Endothelial cell of umbilical vein (primary cell): ENCODE measurements at regions not wholly inside any gene's neighbourhood (a gene's known extent, or its start where the extent isn't known, plus 50 kb on each side); places are given as distances from the start of the nearest gene placed in this dataset.

Experiments
- BruUV-seq: library from RNA; stranded (reverse); fragments of 400-500 nt; replicated peaks from 2 replicates; lab custom pipeline; 2021; lab: Mats Ljungman, UMichigan
- CTCF ChIA-PET: fragments of 300-600, 350-600 bp; sonication (Branson Sonifier 250); formaldehyde crosslinking; loops from one replicate; lab custom pipeline; 2021; ENCODE audit warnings: antibody characterized with exemption, inconsistent platforms; lab: Charles Lee
- POLR2A ChIA-PET: fragments of 300-600, 350-600 bp; sonication (Branson Sonifier 250); formaldehyde crosslinking; loops from one replicate; lab custom pipeline; 2021; ENCODE audit warnings: antibody characterized with exemption, inconsistent platforms; lab: Charles Lee
- DNase-seq: peaks from one replicate; pipeline ENCODE4 v3.0.0-alpha.2; 2011; ENCODE audit warnings: low read depth, low spot score
- FAIRE-seq: peaks from 2 replicates; lab custom pipeline; 2011; peaks lifted over from hg19 to GRCh38; lab: Jason Lieb, UNC
- H2AFZ ChIP-seq: 2 replicates; pipeline ENCODE4 v1.6.0; 2012; ENCODE audit warnings: low read depth, low read length, control low read depth, inconsistent platforms
- H3K27ac ChIP-seq: 2 replicates; pipeline ENCODE4 v1.5.1; 2011; ENCODE audit warnings: low read depth, mild to moderate bottlenecking, control low read depth, low read length, moderate library complexity; ENCODE audit not compliant: insufficient read depth
- H3K27me3 ChIP-seq, 2 experiments: 2 replicates each; pipeline versions ENCODE4 v1.6.0 to v1.6.1; 2011; ENCODE audit warnings: low read length in 2 of 2, mixed read lengths in 1 of 2; ENCODE audit not compliant: control insufficient read depth in 2 of 2, insufficient read depth in 2 of 2
- H3K36me3 ChIP-seq, 2 experiments: 2 replicates in 1 of 2; 3 replicates in 1 of 2; pipeline ENCODE4 v1.5.1; 2011; ENCODE audit warnings: low read length in 2 of 2, mild to moderate bottlenecking in 1 of 2, moderate library complexity in 1 of 2; ENCODE audit not compliant: control insufficient read depth in 2 of 2, insufficient read depth in 2 of 2; ENCODE audit errors: extremely low read depth in 1 of 2
- H3K4me1 ChIP-seq: 3 replicates; pipeline ENCODE4 v1.5.1; 2011; ENCODE audit warnings: mild to moderate bottlenecking, low read length; ENCODE audit not compliant: control insufficient read depth, insufficient read depth; ENCODE audit errors: extremely low read depth
- H3K4me2 ChIP-seq: 2 replicates; pipeline ENCODE4 v1.6.1; 2011; ENCODE audit warnings: low read length, control low read depth, mixed read lengths; ENCODE audit not compliant: insufficient read depth
- H3K4me3 ChIP-seq, 3 experiments: fragments of 200-600 bp in 1 of 3; sonication (generic), shearing (Covaris generic) in 1 of 3; replicated peaks in 1 of 3; 2 replicates each; pipeline ENCODE4 v1.5.1; 2011 to 2016; ENCODE audit warnings: control low read depth in 3 of 3, low read length in 3 of 3, mild to moderate bottlenecking in 2 of 3, inconsistent platforms in 1 of 3, low read depth in 1 of 3, moderate library complexity in 1 of 3; ENCODE audit not compliant: insufficient read depth in 1 of 3
- H3K79me2 ChIP-seq: 2 replicates; pipeline ENCODE4 v1.6.0; 2012; ENCODE audit warnings: low read length, inconsistent platforms; ENCODE audit not compliant: control insufficient read depth, insufficient read depth
- H3K9ac ChIP-seq: replicated peaks from 2 replicates; pipeline ENCODE3; 2011; ENCODE audit warnings: low read length, control low read depth; ENCODE audit not compliant: insufficient read depth; ENCODE audit errors: extremely low read depth
- H3K9me1 ChIP-seq: replicated peaks from 3 replicates; pipeline ENCODE4 v1.6.0; 2011; ENCODE audit warnings: mild to moderate bottlenecking, low read length; ENCODE audit not compliant: control insufficient read depth, insufficient read depth; ENCODE audit errors: extremely low read depth
- H3K9me3 ChIP-seq: replicated peaks from 2 replicates; pipeline ENCODE4 v1.5.1; 2012; ENCODE audit warnings: low read length, inconsistent platforms; ENCODE audit not compliant: control insufficient read depth, insufficient read depth
- H4K20me1 ChIP-seq: replicated peaks from 2 replicates; pipeline ENCODE3; 2011; ENCODE audit warnings: mild to moderate bottlenecking, low read length; ENCODE audit not compliant: control insufficient read depth, insufficient read depth; ENCODE audit errors: extremely low read depth
- CTCF ChIP-seq, 2 donors: IDR thresholded peaks; 1 replicate in 1 of 2; 2 replicates in 1 of 2; pipeline ENCODE4 v1.5.1; 2011; ENCODE audit warnings: low read length in 2 of 2, mild to moderate bottlenecking in 2 of 2, moderate library complexity in 2 of 2, control low read depth in 1 of 2, inconsistent platforms in 1 of 2, low read depth in 1 of 2; ENCODE audit not compliant: insufficient read depth in 1 of 2; ENCODE audit errors: extremely low read depth in 1 of 2
- EZH2 ChIP-seq: IDR thresholded peaks from 2 replicates; pipeline ENCODE4 v1.6.1; 2012; ENCODE audit warnings: borderline replicate concordance, low read depth, mild to moderate bottlenecking, moderate library complexity, low read length, inconsistent platforms; ENCODE audit not compliant: severe bottlenecking
- FOS ChIP-seq: IDR thresholded peaks from 2 replicates; pipeline ENCODE4 v1.6.1; 2011; ENCODE audit warnings: mild to moderate bottlenecking, low read length, moderate library complexity, borderline replicate concordance; ENCODE audit not compliant: insufficient read depth
- GATA2 ChIP-seq: IDR thresholded peaks from 2 replicates; pipeline ENCODE4 v1.7.0; 2011; ENCODE audit warnings: low read depth, mild to moderate bottlenecking, moderate library complexity, mixed read lengths, low read length; ENCODE audit not compliant: insufficient read length, insufficient read depth
- JUN ChIP-seq: IDR thresholded peaks from 2 replicates; pipeline ENCODE4 v1.6.1; 2011; ENCODE audit warnings: borderline replicate concordance, low read depth; ENCODE audit not compliant: insufficient read length, insufficient read depth
- MAX ChIP-seq: IDR thresholded peaks from 2 replicates; pipeline ENCODE4 v1.6.1; 2011; ENCODE audit not compliant: insufficient read depth, insufficient read length
- MYC ChIP-seq: IDR thresholded peaks from one replicate; pipeline ENCODE4 v1.6.1; 2011; ENCODE audit warnings: mild to moderate bottlenecking, low read depth, low read length
- POLR2A ChIP-seq: IDR thresholded peaks from 2 replicates; pipeline ENCODE4 v1.6.1; 2012; ENCODE audit warnings: low read depth, mild to moderate bottlenecking, control low read depth, low read length
- POLR2AphosphoS5 ChIP-seq: IDR thresholded peaks from 2 replicates; pipeline ENCODE4 v1.6.1; 2012; ENCODE audit warnings: low read depth, mild to moderate bottlenecking, control low read depth, low read length, moderate library complexity; ENCODE audit not compliant: insufficient read depth
- dilution Hi-C: fragments of 300-500 bp; cut with MboI; formaldehyde crosslinking; loops from one replicate; pipeline ENCODE4 v1.15.0; 2019; ENCODE audit warnings: low sequenced_read_pairs; ENCODE audit not compliant: extremely low pct_ligation_motif_present
- intact Hi-C: fragments of 100-400 bp; cut with micrococcal nuclease; formaldehyde crosslinking; loops from one replicate; pipeline ENCODE4 v1.10.0; 2022

- Histone ChIP-seq H2AFZ (no peak overlapping the region), H3K36me3 (no peaks in the 10 kb centered on the region), H3K4me2 (no peak overlapping the region), H3K79me2 (no peaks in the 10 kb centered on the region), H3K9me1 (no peaks in the 10 kb centered on the region), H3K4me3 (no peak overlapping the region), H3K27ac (no peak overlapping the region), H3K9me3 (no peaks in the 10 kb centered on the region), H3K27me3 (no peaks in the 10 kb centered on the region), H3K4me1 (no peaks in the 10 kb centered on the region), H3K9ac (no peak overlapping the region), H4K20me1 (no peaks in the 10 kb centered on the region)
- TF ChIP-seq MYC = no peak
- TF ChIP-seq POLR2A = no peak
- no peak for TF ChIP-seq FOS
- TF ChIP-seq GATA2 = no peak
- TF ChIP-seq CTCF (IDR thresholded peaks at IDR 0.05; ENCODE audit: extremely low read depth in 1 of 2, insufficient read depth in 1 of 2, low read depth in 1 of 2, low read length in 2 of 2) = no peak
- TF ChIP-seq JUN = no peak
- DNase-seq = no peak
- ChIA-PET POLR2A (no interaction called here), CTCF (no interaction called here)
- no peak for FAIRE-seq
- BruUV-seq = no TSS peak
- intact Hi-C loops = no loop called here
- dilution Hi-C loops = no loop called here
Measured at GRCh38 chr2:58930537-58930936, 689.4 kb upstream of the FANCL start.

GRCh38 chr2:58928973-58929372 lies 687.8 kb upstream of the FANCL start:
- Histone ChIP-seq H3K9me3 (no peaks in the 10 kb centered on the region), H3K36me3 (no peaks in the 10 kb centered on the region), H3K9me1 (no peaks in the 10 kb centered on the region), H4K20me1 (no peaks in the 10 kb centered on the region), H3K4me2 (no peak overlapping the region), H3K4me1 (no peaks in the 10 kb centered on the region), H3K27ac (no peak overlapping the region), H2AFZ (no peak overlapping the region), H3K9ac (no peak overlapping the region), H3K4me3 (no peak overlapping the region), H3K27me3 (no peaks in the 10 kb centered on the region), H3K79me2 (no peaks in the 10 kb centered on the region)
- CTCF ChIA-PET = no interaction called here
- FAIRE-seq (no peak), DNase-seq (no peak)
- dilution Hi-C loops (no loop called here), intact Hi-C loops (no loop called here)
- POLR2A ChIA-PET = no interaction called here
- no TSS peak for BruUV-seq
- TF ChIP-seq EZH2 (no peak), POLR2AphosphoS5 (no peak), MAX (no peak), JUN (no peak), POLR2A (no peak), MYC (no peak), GATA2 (no peak), FOS (no peak), CTCF (IDR thresholded peaks at IDR 0.05; ENCODE audit: extremely low read depth in 1 of 2, insufficient read depth in 1 of 2, low read depth in 1 of 2, low read length in 2 of 2) (no peak)
